Cardiac fibroblast (primary cell): ENCODE measurements at regions not wholly inside any gene's neighbourhood (a gene's known extent, or its start where the extent isn't known, plus 50 kb on each side); places are given as distances from the start of the nearest gene placed in this dataset.

Experiments used
- DNase-seq, 2 donors: peaks; one replicate each; pipeline versions ENCODE4 v3.0.0 to v3.0.0-alpha.2; 2010; ENCODE audit warnings: low read depth in 2 of 2
- H3K4me3 ChIP-seq, 2 donors: replicated peaks in 1 of 2; 1 replicate in 1 of 2; 2 replicates in 1 of 2; pipeline ENCODE4 v1.5.1; 2011; ENCODE audit warnings: low read depth in 2 of 2, low read length in 2 of 2, mild to moderate bottlenecking in 2 of 2, moderate library complexity in 1 of 2
- CTCF ChIP-seq: IDR thresholded peaks from one replicate; pipeline ENCODE4 v1.5.1; 2011; ENCODE audit warnings: low read depth, mild to moderate bottlenecking, low read length, inconsistent platforms

DNA sequence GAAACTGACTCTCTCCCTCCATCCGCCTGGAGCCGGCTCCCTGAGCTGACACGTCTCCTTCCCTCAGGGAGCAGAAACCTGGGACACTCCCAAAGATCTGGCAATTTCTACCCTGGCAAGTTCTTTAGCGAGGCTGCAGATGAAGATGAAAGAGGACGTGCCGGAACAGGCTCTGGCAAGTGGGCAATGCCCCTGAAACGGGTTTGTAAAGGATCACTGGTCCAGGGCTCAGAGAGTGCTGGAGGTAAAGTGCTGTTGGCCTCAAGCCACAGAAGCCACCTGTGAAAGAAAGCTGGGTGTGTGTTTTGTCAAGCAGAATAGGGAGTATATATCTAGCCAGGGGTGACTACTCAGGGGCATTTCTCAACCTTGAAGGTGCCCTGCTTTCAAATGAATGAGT is 131.4 kb upstream of the ATP6AP2 start:
- no peak for DNase-seq
- TF ChIP-seq CTCF: no peak

GRCh38 chrX:40448793-40449192 is 132.0 kb upstream of the ATP6AP2 start:
- TF ChIP-seq CTCF: no peak
- no peak overlapping the region for H3K4me3 ChIP-seq
- DNase-seq: no peak

More for the DNA sequence above, 131.4 kb upstream of the ATP6AP2 start:
- H3K4me3 ChIP-seq: no peak overlapping the region

- H3K4me3 ChIP-seq: no peak overlapping the region
- peak in 1 of 2 donors; percentile 23 for DNase-seq
- TF ChIP-seq CTCF: no peak
Observed at GRCh38 chrX:40446921-40447320, 133.8 kb upstream of the ATP6AP2 start.

GRCh38 chrX:40445691-40446090 is 135.1 kb upstream of the ATP6AP2 start:
- TF ChIP-seq CTCF: no peak
- no peak for DNase-seq
- no peak overlapping the region for H3K4me3 ChIP-seq

- H3K4me3 ChIP-seq: no peak overlapping the region
- no peak for DNase-seq
- no peak for TF ChIP-seq CTCF
Observed at GRCh38 chrX:40444798-40445496, 135.8 kb upstream of the ATP6AP2 start.

DNA sequence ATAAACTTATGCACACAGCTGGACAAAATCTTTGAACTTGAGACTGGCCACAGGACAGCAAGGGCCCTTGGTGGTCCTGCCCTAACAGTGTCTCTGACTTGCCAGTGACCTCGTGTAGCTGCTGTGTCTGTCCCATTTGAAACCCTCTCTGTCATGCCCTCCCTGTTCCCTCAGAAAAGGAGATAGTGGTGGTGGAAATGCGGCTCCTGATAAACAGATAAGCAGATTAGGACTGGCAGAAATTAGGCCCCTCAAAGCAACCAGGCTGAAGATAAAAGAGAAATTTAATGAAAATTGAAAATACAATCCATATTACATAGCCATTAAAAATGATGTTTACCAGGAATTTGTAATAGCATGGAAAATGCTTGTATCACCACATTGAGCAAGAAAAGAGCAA is 136.6 kb upstream of the ATP6AP2 start:
- no peak for TF ChIP-seq CTCF
- DNase-seq: no peak
- no peak overlapping the region for H3K4me3 ChIP-seq

- no peak for TF ChIP-seq CTCF
- no peak overlapping the region for H3K4me3 ChIP-seq
- no peak for DNase-seq
Observed at GRCh38 chrX:40440866-40441265, 139.9 kb upstream of the ATP6AP2 start.
